ENCODE measurements at regions not wholly inside any gene's neighbourhood (a gene's known extent, or its start where the extent isn't known, plus 50 kb on each side); places are given as distances from the start of the nearest gene placed in this dataset.

DNA sequence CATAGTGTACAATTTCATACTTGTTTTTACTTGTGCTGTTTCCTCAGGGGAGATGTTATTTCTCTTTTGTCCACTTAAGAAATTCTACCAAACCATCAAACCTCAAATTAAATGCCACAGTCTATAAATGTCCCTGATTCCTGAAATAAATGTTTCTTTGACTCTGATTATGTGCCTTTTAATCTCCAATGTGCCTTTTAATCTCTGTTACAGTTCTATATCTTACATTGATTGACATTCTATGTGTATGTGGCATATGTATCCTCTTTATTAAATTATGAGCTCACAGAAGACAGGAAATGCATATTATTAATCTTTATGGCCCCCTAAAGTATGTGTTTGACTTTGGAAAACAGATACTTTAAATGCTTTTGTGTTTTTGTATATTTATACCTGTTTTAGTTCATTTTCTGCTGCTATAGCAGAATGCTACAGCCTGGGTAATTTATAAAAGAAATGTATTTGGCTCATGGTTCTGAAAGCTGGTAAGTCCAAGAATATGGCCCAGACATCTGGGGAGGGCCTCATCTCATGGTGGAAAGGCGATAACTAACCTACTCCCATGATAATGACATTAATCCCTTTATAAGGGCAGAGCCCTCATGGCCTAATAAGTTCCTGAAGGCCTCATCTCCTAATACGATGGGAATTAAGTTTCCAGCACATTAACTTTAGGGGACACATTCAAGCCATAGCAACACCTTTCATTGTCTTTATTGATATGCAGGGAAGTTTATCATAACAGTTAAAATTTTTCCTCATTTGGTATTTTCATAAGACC lies 403.9 kb downstream of the LIG4 start:
- RAD21 ChIA-PET (ENCODE audit: low non-redundant PET in 1 of 2, low total read pairs in 2 of 2, uncharacterized antibody in 2 of 2, unreplicated experiment in 2 of 2) = no interaction called here
- intact Hi-C loops (cut with micrococcal nuclease) = no loop called here
- no peaks in the 10 kb centered on the region for H3K27me3 ChIP-seq (ENCODE audit: insufficient read depth, low read length)
- no peaks in the 10 kb centered on the region for H3K9me2 ChIP-seq (ENCODE audit: insufficient read depth)
- no peaks in the 10 kb centered on the region for H4K20me1 ChIP-seq (ENCODE audit: insufficient read depth)
- peaks cover 10 to 31% of the 10 kb centered on the region in 2 experiments; a peak in 2 of 4 replicates for H3K9me3 ChIP-seq (ENCODE audit: control insufficient read depth in 1 of 2, insufficient read depth in 1 of 2, low read depth in 1 of 2, low read length in 2 of 2)
- no peak for TF ChIP-seq POLR2AphosphoS5 (IDR thresholded peaks at IDR 0.05; ENCODE audit: low read depth, low read length)
- no peak for TF ChIP-seq SRF (IDR thresholded peaks at IDR 0.05; ENCODE audit: low read depth)
- TF ChIP-seq, protein P1, sequence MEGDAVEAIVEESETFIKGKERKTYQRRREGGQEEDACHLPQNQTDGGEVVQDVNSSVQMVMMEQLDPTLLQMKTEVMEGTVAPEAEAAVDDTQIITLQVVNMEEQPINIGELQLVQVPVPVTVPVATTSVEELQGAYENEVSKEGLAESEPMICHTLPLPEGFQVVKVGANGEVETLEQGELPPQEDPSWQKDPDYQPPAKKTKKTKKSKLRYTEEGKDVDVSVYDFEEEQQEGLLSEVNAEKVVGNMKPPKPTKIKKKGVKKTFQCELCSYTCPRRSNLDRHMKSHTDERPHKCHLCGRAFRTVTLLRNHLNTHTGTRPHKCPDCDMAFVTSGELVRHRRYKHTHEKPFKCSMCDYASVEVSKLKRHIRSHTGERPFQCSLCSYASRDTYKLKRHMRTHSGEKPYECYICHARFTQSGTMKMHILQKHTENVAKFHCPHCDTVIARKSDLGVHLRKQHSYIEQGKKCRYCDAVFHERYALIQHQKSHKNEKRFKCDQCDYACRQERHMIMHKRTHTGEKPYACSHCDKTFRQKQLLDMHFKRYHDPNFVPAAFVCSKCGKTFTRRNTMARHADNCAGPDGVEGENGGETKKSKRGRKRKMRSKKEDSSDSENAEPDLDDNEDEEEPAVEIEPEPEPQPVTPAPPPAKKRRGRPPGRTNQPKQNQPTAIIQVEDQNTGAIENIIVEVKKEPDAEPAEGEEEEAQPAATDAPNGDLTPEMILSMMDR (IDR thresholded peaks at IDR 0.05 in 2 of 3, conservative IDR thresholded peaks at IDR 0.05 in 1 of 3; ENCODE audit: borderline replicate concordance in 1 of 3, insufficient read depth in 1 of 3, low read depth in 2 of 3, low read length in 2 of 3) = no peak
- TF ChIP-seq, protein P2, sequence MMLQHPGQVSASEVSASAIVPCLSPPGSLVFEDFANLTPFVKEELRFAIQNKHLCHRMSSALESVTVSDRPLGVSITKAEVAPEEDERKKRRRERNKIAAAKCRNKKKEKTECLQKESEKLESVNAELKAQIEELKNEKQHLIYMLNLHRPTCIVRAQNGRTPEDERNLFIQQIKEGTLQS (IDR thresholded peaks at IDR 0.05) = no peak
- no peak for TF ChIP-seq CEBPB (IDR thresholded peaks at IDR 0.05; ENCODE audit: low read depth)
- TF ChIP-seq ELF1 (IDR thresholded peaks at IDR 0.05; ENCODE audit: borderline replicate concordance, low read depth) = no peak
- no peak for TF ChIP-seq TCF7L2 (IDR thresholded peaks at IDR 0.05; ENCODE audit: borderline replicate concordance, extremely low read depth, insufficient read depth, insufficient read length)
- no peak for TF ChIP-seq EZH2phosphoT487 (IDR thresholded peaks at IDR 0.05; ENCODE audit: borderline replicate concordance)
- no peak for TF ChIP-seq EGR1 (IDR thresholded peaks at IDR 0.05; ENCODE audit: low read depth)
- no peak for TF ChIP-seq ZFX (IDR thresholded peaks at IDR 0.05)
- TF ChIP-seq SIN3A (IDR thresholded peaks at IDR 0.05; ENCODE audit: low read depth) = no peak
- TF ChIP-seq YY1 (IDR thresholded peaks at IDR 0.05; ENCODE audit: extremely low read depth, insufficient replicate concordance, low read depth, low read length) = no peak
- TF ChIP-seq SP1 (IDR thresholded peaks at IDR 0.05; ENCODE audit: low read depth) = no peak
- no peak for TF ChIP-seq ZNF274 (IDR thresholded peaks at IDR 0.05; ENCODE audit: low read depth, low read length)
- TF ChIP-seq, protein P3, sequence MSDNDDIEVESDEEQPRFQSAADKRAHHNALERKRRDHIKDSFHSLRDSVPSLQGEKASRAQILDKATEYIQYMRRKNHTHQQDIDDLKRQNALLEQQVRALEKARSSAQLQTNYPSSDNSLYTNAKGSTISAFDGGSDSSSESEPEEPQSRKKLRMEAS (IDR thresholded peaks at IDR 0.05) = no peak
- no peak for TF ChIP-seq FOSL1 (IDR thresholded peaks at IDR 0.05; ENCODE audit: low read depth)
- no peak for TF ChIP-seq CBX3 (IDR thresholded peaks at IDR 0.05; ENCODE audit: low read depth)
- H3K4me1 ChIP-seq (ENCODE audit: control insufficient read depth in 1 of 2, insufficient read depth in 2 of 2, low read length in 2 of 2) = no peaks in the 10 kb centered on the region
- CTCF ChIA-PET = no interaction called here
- POLR2A ChIA-PET = no interaction called here
- ATAC-seq (no peak), DNase-seq (ENCODE audit: low read depth, low spot score) (no peak)
- no peak overlapping the region for H2AFZ ChIP-seq (ENCODE audit: low read depth, low read length, poor library complexity, severe bottlenecking)
- H3K4me2 ChIP-seq (ENCODE audit: low read length) = no peak overlapping the region
- H3K79me2 ChIP-seq (ENCODE audit: insufficient read depth, low read length) = no peaks in the 10 kb centered on the region
- no TSS peak for BruUV-seq (replicated peaks)
- no peak overlapping the region for H3K27ac ChIP-seq (ENCODE audit: low read depth, low read length)
- no peak overlapping the region for H3K9ac ChIP-seq (ENCODE audit: low read length)
- no peak overlapping the region for H3K4me3 ChIP-seq (replicated peaks in 1 of 2; ENCODE audit: low read depth in 1 of 2, low read length in 2 of 2)
- no peaks in the 10 kb centered on the region for H3K36me3 ChIP-seq (ENCODE audit: control insufficient read depth in 1 of 2, insufficient read depth in 2 of 2, low read length in 2 of 2)
